GM21619 (cell line): ENCODE measurements at regions not wholly inside any gene's neighbourhood (a gene's known extent, or its start where the extent isn't known, plus 50 kb on each side); places are given as distances from the start of the nearest gene placed in this dataset.
"Not testable (repeated sequence)": the region's sequence is repeated elsewhere in the genome, so short reads cannot be mapped to it uniquely, and the experiment has no call there.

Experiments
- ATAC-seq: cut with Tn5 transposase; IDR thresholded peaks from one replicate; pipeline ENCODE4 v1.9.1; 2021; ENCODE audit not compliant: unreplicated experiment

- no peak for ATAC-seq
Observed at GRCh38 chr2:41241325-41242000, 789.6 kb upstream of the SLC8A1 start.

GRCh38 chr2:41242001-41242331 is 790.1 kb upstream of the SLC8A1 start:
- ATAC-seq = no peak

GRCh38 chr2:41267929-41268659 is 779.7 kb upstream of the PKDCC start:
- no peak for ATAC-seq

GRCh38 chr2:41283079-41283775 is 764.6 kb upstream of the PKDCC start:
- ATAC-seq = no peak

- no peak for ATAC-seq
Observed at GRCh38 chr2:41293491-41293890, 754.3 kb upstream of the PKDCC start.

- ATAC-seq = no peak
Observed at GRCh38 chr2:41294331-41294730, 753.5 kb upstream of the PKDCC start.

GRCh38 chr2:41313082-41313481 is 734.7 kb upstream of the PKDCC start:
- ATAC-seq = no peak

GRCh38 chr2:41314511-41315070 is 733.2 kb upstream of the PKDCC start:
- ATAC-seq = no peak

- ATAC-seq = no peak
Observed at GRCh38 chr2:41319437-41319836, 728.4 kb upstream of the PKDCC start.

- no peak for ATAC-seq
Observed at GRCh38 chr2:41320491-41320890, 727.3 kb upstream of the PKDCC start.

- no peak for ATAC-seq
Observed at GRCh38 chr2:41321351-41321750, 726.5 kb upstream of the PKDCC start.

GRCh38 chr2:41326851-41327250 is 721.0 kb upstream of the PKDCC start:
- ATAC-seq = no peak

- ATAC-seq = no peak
Observed at GRCh38 chr2:41329040-41329439, 718.8 kb upstream of the PKDCC start.

- no peak for ATAC-seq
Observed at GRCh38 chr2:41334159-41334558, 713.7 kb upstream of the PKDCC start.

GRCh38 chr2:41335573-41335972 is 712.2 kb upstream of the PKDCC start:
- not testable (repeated sequence) for ATAC-seq

- ATAC-seq = no peak
Observed at GRCh38 chr2:41337956-41338355, 709.9 kb upstream of the PKDCC start.

GRCh38 chr2:41344529-41344928 is 703.3 kb upstream of the PKDCC start:
- no peak for ATAC-seq

GRCh38 chr2:41353060-41353459 is 694.8 kb upstream of the PKDCC start:
- no peak for ATAC-seq

- no peak for ATAC-seq
Observed at GRCh38 chr2:41355794-41356193, 692.0 kb upstream of the PKDCC start.

- ATAC-seq = no peak
Observed at GRCh38 chr2:41364842-41365241, 683.0 kb upstream of the PKDCC start.

- ATAC-seq = no peak
Observed at GRCh38 chr2:41375901-41376300, 671.9 kb upstream of the PKDCC start.

- ATAC-seq = no peak
Observed at GRCh38 chr2:41377837-41378236, 670.0 kb upstream of the PKDCC start.
